Posterior cingulate gyrus (tissue), 11 donors: ENCODE measurements at regions not wholly inside any gene's neighbourhood (a gene's known extent, or its start where the extent isn't known, plus 50 kb on each side); places are given as distances from the start of the nearest gene placed in this dataset.
"Not testable (repeated sequence)": the region's sequence is repeated elsewhere in the genome, so short reads cannot be mapped to it uniquely, and the experiment has no call there.

ENCODE experiments used
- DNase-seq, 10 donors: peaks; one replicate each; pipeline versions ENCODE4 v3.0.0 to v3.0.0-alpha.2; 2020 to 2021; ENCODE audit warnings: mixed read lengths in 3 of 10
- intact Hi-C: fragments of 100-400 bp; cut with DNase I; formaldehyde crosslinking; loops from one replicate; pipeline ENCODE4 v1.15.1; 2023

- DNase-seq, result peak in 2 of 10 donors; percentile 36 to 56
- intact Hi-C loops, result no loop called here
Observed at GRCh38 chr1:81312272-81312754, 488.4 kb upstream of the ADGRL2 start.

GRCh38 chr1:81310250-81310649 lies 490.5 kb upstream of the ADGRL2 start:
- intact Hi-C loops, result no loop called here
- DNase-seq, result no peak

DNA sequence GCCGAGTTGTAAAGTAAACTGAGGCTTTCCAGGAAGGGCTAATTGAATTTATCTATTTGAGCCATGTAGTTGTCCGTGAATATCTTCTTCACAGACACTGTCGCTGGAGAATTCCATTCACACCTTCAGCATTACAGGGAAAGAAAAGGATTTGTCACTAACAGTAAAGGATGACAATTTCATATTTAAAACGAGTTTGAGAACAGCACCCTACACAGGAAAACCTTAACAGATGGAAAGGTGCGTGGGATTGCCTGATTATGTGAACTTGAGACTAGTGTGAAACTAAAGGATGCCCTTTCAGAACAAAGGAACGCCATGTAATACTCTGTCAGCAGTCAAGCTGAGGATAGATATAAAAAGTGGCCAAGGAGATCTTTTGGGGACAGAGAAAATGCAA lies 492.5 kb upstream of the ADGRL2 start:
- intact Hi-C loops, result loop anchor here (5.0 kb wide), 1 partner anchor 494 kb away; the partner anchor contains the start of gene ADGRL2
- DNase-seq, result no peak

DNA sequence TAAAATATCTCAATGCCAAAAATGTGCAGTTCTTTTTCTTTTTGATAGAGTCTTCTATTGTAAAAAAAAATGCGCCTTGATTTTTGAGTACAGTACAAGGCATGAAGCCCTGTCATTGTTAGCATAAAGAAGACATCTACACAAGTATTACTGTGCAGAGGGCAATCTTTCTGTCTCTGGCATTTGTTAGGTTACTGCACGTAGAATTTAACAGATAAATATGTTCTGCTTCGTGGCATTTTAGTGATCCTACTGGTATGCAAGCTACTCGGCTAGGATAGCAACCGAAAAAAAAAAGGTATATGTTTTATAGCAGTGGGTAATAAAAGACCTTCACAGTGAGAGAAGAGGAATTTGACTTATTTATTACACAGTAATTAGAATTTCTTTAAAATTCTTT lies 492.9 kb upstream of the ADGRL2 start:
- intact Hi-C loops, result loop anchor here (5.0 kb wide), 1 partner anchor 495 kb away; the partner anchor contains the start of gene ADGRL2
- no peak for DNase-seq

- DNase-seq, result peak in 1 of 10 donors; percentile 3
- intact Hi-C loops, result loop anchor here (5.0 kb wide), 1 partner anchor 496 kb away; the partner anchor contains the start of gene ADGRL2
Observed at GRCh38 chr1:81305997-81306452, 494.7 kb upstream of the ADGRL2 start.

- no peak for DNase-seq
- intact Hi-C loops, result no loop called here
Observed at GRCh38 chr1:81304187-81304586, 496.5 kb upstream of the ADGRL2 start.

DNA sequence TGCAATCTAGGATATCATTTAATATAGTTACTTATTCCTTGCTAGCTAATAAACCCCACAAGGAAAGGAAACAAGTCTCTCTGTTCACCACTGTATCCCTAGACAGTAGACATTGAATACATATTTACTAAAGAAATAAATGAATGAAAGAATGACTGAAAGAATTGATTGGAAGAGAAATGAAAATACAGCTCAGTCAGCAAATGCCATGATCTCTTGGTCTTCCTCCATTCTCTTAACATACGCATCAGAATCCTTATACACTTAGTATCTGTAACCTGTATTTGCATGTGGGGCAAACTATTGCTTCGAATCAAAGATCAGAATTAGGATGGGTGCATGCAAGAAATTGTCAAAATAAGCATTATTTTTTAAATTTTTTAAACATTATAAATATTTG lies 500.8 kb upstream of the ADGRL2 start:
- intact Hi-C loops, result no loop called here
- no peak for DNase-seq

DNA sequence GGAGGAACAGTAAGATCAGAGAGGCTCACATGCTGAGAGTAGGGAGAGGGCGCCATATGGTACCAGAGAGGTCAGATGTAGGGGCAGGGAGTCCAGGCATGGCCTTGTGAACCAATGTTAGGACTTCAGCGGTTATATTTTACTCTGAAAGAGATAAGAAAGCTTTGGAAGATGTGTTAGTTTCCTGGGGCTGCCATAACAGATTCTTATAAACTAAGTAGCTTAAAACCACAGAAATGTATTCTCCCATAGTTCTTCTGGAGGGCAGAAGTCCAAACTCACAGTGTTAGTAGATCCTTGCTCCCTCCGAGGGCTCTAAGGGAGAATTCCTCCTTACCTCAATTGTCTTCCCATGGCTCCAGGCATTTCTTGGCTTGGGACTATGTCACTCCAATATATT lies 502.5 kb upstream of the ADGRL2 start:
- intact Hi-C loops, result no loop called here
- peak in 1 of 10 donors; percentile 22 for DNase-seq

GRCh38 chr1:81296601-81297000 lies 504.1 kb upstream of the ADGRL2 start:
- DNase-seq, result no peak
- intact Hi-C loops, result no loop called here

GRCh38 chr1:81290326-81290725 lies 510.4 kb upstream of the ADGRL2 start:
- no peak for DNase-seq
- intact Hi-C loops, result no loop called here

DNA sequence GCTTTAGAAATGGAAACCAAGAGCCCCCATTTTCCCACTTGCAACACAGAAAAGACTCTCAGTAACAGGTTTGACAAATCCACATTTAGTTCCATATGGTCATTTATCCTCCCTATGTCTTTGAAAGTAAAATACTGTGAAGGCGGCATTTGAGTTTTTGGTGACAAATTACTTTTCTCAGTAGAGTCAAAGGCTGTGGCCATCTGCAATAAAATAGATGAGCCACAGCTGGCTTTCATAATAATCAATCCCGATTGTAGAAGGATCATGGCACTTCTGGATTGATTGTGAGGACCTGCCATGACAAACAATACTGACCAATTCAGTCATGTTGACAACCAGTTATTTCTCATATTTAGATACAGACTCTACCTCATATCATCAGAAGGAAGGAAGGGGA lies 512.0 kb upstream of the ADGRL2 start:
- DNase-seq, result no peak
- intact Hi-C loops, result no loop called here

DNA sequence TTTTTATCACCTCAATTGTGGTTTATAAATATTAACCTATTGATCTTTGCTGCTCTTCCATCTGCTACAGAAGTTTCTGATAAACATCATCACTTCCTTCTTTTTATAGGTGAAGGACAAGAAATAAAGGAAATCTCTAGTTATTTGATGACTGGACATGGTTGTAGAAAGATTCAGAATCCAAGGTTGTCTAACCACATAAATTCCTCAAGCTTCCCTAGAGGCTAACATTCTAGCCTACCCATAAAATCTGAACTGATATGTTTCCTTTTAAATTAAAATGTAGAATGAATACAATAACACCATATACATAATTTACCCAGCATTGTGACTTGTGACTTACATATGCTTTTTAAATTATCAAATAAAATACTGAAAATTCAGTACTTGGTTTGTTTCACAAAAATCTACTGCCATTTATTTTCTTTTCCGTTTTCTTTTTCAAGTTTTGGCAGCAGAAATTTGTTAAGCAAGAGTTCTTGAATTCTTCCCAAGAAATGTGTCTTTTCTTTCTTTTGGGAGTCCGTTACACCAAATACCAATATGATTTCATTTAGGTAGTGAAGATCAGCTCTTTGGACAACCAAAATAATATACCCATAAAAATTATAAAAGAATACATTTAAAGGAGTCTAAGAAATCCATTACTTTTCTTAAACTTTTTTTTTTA lies 513.2 kb upstream of the ADGRL2 start:
- intact Hi-C loops, result no loop called here
- no peak for DNase-seq

GRCh38 chr1:81270051-81270450 lies 530.7 kb upstream of the ADGRL2 start:
- intact Hi-C loops, result no loop called here
- no peak for DNase-seq

DNA sequence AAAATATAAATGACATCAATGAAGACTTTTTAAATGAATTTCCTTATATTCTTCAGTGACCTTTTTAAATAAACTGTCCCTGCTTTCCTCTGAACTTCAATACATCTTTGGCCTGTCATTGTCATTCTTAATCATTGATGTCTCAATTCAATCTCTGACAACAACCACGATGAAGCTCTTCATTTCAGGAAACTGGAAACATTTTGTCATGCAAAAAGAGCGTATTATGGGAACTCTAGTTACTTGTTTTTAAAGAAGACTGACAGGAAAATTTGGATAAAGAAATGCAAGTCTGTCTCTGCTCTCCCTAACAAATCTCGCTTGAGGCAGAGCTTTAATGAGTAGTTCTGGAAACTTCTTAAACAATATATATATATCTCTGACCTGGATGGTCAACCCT lies 535.8 kb upstream of the ADGRL2 start:
- no peak for DNase-seq
- intact Hi-C loops, result no loop called here

DNA sequence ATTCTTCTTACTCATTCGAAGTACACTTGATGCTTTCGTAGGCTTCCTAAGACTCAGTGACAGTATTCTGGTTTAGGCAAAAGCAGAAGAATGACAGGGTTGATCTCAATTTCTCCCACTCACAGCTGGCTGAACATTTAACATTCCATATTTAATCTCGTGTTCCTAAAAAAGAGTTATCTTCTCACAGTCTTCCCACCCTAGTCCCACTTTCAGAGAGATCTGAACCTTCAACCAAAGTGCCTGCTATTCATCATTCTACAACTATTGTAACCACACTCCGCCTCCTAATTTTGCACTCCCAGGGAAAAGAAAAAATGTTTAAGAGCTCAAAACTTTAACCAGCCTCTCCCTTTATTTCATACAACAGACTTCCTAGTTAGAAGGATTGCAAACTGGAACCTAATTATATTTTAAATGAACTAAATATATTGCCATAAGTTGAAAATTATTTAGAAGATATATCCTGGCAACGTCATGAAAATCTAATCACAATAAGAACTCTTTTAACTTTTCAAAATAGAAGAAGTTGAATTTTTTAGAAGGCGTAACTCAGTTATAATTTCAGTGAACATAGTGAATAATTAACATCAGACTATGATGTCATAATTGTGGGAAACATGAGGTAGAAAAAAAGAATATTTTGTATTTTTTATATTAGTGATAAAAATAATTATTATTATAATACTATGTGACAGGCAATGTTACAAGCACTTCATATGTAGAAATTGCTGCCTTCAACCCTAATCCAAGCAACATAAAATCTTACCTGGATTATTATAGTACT lies 540.9 kb upstream of the ADGRL2 start:
- DNase-seq, result no peak
- intact Hi-C loops, result no loop called here

- no peak for DNase-seq
- intact Hi-C loops, result no loop called here
Observed at GRCh38 chr1:81254560-81254959, 546.2 kb upstream of the ADGRL2 start.

DNA sequence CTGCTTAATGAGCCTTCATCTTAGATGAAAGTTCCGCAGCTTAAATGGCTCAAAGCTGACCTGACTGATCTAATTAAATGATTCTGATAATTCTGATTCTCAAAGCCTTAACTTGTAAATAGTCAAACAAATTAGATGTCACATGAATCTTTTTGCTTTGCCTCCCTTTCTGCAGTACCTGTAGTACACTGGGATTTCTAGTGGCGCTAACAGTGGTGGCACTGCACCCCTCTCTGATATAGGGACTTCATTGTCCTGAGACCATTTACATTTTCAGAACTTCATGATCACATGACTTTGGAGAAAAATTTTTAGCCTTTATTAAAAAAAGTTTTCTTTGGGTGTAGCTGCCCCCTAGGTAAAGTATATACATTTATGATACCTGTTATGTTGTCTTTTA lies 546.7 kb upstream of the ADGRL2 start:
- peak in 1 of 10 donors; percentile 33 for DNase-seq
- intact Hi-C loops, result no loop called here

GRCh38 chr1:81252471-81253151 lies 548.1 kb upstream of the ADGRL2 start:
- intact Hi-C loops, result no loop called here
- no peak for DNase-seq

GRCh38 chr1:81250825-81251224 lies 549.9 kb upstream of the ADGRL2 start:
- DNase-seq, intact Hi-C loops: not testable (repeated sequence)

DNA sequence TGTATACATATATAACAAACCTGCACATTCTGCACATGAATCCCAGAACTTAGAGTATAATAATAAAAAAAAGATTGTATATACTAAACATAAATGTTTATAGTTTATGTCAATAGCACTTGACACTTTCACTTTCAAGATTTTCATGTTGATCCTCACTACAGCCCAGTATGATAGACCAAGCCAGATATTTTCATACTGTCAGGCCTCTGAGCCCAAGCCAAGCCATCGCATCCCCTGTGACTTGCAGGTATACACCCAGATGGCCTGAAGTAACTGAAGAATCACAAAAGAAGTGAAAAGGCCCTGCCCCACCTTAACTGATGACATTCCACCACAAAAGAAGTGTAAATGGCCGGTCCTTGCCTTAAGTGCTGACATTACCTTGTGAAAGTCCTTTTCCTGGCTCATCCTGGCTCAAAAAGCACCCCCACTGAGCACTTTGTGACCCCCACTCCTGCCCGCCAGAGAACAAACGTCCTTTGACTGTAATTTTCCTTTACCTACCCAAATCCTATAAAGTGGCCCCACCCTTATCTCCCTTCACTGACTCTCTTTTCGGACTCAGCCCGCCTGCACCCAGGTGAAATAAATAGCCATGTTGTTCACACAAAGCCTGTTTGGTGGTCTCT lies 555.5 kb upstream of the ADGRL2 start:
- DNase-seq, intact Hi-C loops: not testable (repeated sequence)

DNA sequence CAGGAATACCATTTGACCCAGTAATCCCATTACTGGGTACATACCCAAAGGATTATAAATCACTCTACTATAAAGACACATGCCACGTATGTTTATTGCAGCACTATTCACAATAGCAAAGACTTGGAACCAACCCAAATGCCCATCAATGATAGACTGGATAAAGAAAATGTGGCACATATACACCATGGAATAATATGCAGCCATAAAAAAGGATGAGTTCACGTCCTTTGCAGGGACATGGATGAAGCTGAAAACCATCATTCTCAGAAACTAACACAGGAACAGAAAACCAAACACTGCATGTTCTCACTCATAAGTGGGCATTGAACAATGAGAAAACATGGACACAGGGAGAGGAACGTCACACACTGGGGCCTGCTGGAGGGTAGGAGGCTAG lies 556.1 kb upstream of the ADGRL2 start:
- DNase-seq, intact Hi-C loops: not testable (repeated sequence)
